A549 (cell line): ENCODE measurements at regions not wholly inside any gene's neighbourhood (a gene's known extent, or its start where the extent isn't known, plus 50 kb on each side); places are given as distances from the start of the nearest gene placed in this dataset.
"Not testable (repeated sequence)": the region's sequence is repeated elsewhere in the genome, so short reads cannot be mapped to it uniquely, and the experiment has no call there.

Source experiments
- BHLHE40 ChIP-seq: IDR thresholded peaks from 2 replicates; pipeline ENCODE4 v1.6.1; 2012; ENCODE audit warnings: low read depth, low read length, inconsistent platforms
- CBX2 ChIP-seq: fragments of 200-600 bp; sonication (generic); IDR thresholded peaks from 2 replicates; pipeline ENCODE4 v1.6.1; 2016; ENCODE audit warnings: low read depth, mild to moderate bottlenecking, borderline replicate concordance
- CTCF ChIP-seq: fragments of >200 bp; sonication (Bioruptor Twin); formaldehyde crosslinking; IDR thresholded peaks from 3 replicates; pipeline ENCODE4 v1.5.1; 2016
- JUN ChIP-seq, 2 experiments: fragments of >200 bp; sonication (Bioruptor Twin); formaldehyde crosslinking; IDR thresholded peaks; 2 replicates in 1 of 2; 3 replicates in 1 of 2; pipeline ENCODE4 v1.6.1; 2016 to 2017
- MAFK ChIP-seq: fragments of 450-650 bp; IDR thresholded peaks from 2 replicates; pipeline ENCODE4 v1.6.1; 2014; ENCODE audit not compliant: partially characterized antibody
- MAZ ChIP-seq: fragments of 150-350 bp; IDR thresholded peaks from 2 replicates; pipeline ENCODE4 v1.6.1; 2014; ENCODE audit warnings: antibody characterized with exemption, low read depth, low read length, borderline replicate concordance
- PBX3 ChIP-seq: IDR thresholded peaks from 2 replicates; pipeline ENCODE4 v1.6.1; 2012
- POLR2A ChIP-seq: IDR thresholded peaks from 2 replicates; pipeline ENCODE4 v1.6.1; 2012; ENCODE audit warnings: mild to moderate bottlenecking, low read length

DNA sequence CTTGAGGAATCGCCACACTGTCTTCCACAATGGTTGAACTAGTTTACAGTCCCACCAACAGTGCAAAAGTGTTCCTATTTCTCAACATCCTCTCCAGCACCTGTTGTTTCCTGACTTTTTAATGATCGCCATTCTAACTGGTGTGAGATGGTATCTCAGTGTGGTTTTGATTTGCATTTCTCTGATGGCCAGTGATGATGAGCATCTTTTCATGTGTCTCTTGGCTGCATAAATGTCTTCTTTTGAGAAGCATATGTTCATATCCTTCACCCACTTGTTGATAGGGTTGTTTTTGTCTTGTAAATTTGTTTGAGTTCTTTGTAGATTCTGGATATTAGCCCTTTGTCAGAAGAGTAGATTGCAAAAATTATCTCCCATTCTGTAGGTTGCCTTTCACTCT, 309.3 kb upstream of the NFIA start:
- not testable (repeated sequence) for TF ChIP-seq JUN (IDR thresholded peaks at IDR 0.05); POLR2A; BHLHE40; CTCF; PBX3; MAZ; MAFK; CBX2
